ENCODE measurements at regions not wholly inside any gene's neighbourhood (a gene's known extent, or its start where the extent isn't known, plus 50 kb on each side); places are given as distances from the start of the nearest gene placed in this dataset.

DNA sequence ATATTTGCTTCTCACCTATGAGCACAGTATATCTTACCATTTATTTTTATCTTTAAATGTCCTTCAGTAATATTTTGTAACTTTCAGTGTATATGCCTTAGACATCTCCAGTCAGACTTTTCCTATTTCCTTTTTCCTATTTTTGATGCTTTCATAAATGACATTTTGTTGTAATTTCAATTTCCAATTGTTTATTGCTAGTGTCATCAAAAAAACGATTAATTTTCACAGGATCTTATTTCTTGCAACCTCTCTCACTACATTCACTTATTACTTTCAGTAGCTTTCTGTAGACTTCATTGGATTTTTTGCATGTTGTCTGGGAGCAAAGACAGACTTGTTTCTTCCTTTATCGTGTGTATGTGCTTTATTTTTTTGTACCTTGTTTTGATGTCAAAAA, 602.4 kb downstream of the AJAP1 start:
- ATAC-seq (no peak), DNase-seq (ENCODE audit: low spot score) (no peak)
- Mint-ChIP-seq H3K9me3 (peaks cover 42% of the 10 kb centered on the region), H3K27ac (no peak overlapping the region), H3K27me3 (ENCODE audit: insufficient read depth, low read depth, poor library complexity) (no peaks in the 10 kb centered on the region), H3K36me3 (ENCODE audit: low read depth) (peaks cover 7% of the 10 kb centered on the region), H3K4me3 (no peak overlapping the region), H3K4me1 (no peaks in the 10 kb centered on the region)
- no peaks in the 10 kb centered on the region for H3F3A ChIP-seq (replicated peaks; ENCODE audit: low read depth)
- H3K4me1 ChIP-seq (ENCODE audit: insufficient read depth) = no peaks in the 10 kb centered on the region
- no peaks in the 10 kb centered on the region; the same call in 1 of the 2 replicates for H3K36me3 ChIP-seq (ENCODE audit: insufficient read depth)
- no peak for TF ChIP-seq EZH2phosphoT487 (IDR thresholded peaks at IDR 0.05; ENCODE audit: unreplicated experiment)
- no peak for TF ChIP-seq POLR2AphosphoS5 (IDR thresholded peaks at IDR 0.05; ENCODE audit: low read depth)
- TF ChIP-seq ETS1 (IDR thresholded peaks at IDR 0.05) = no peak
- TF ChIP-seq REST (IDR thresholded peaks at IDR 0.05; ENCODE audit: unreplicated experiment) = no peak
- no peak for TF ChIP-seq EZH2 (IDR thresholded peaks at IDR 0.05; ENCODE audit: low read depth, unreplicated experiment)
- TF ChIP-seq CREB1 (CRISPR knock-in tag; IDR thresholded peaks at IDR 0.05; ENCODE audit: low read depth) = no peak
- TF ChIP-seq, protein P1, sequence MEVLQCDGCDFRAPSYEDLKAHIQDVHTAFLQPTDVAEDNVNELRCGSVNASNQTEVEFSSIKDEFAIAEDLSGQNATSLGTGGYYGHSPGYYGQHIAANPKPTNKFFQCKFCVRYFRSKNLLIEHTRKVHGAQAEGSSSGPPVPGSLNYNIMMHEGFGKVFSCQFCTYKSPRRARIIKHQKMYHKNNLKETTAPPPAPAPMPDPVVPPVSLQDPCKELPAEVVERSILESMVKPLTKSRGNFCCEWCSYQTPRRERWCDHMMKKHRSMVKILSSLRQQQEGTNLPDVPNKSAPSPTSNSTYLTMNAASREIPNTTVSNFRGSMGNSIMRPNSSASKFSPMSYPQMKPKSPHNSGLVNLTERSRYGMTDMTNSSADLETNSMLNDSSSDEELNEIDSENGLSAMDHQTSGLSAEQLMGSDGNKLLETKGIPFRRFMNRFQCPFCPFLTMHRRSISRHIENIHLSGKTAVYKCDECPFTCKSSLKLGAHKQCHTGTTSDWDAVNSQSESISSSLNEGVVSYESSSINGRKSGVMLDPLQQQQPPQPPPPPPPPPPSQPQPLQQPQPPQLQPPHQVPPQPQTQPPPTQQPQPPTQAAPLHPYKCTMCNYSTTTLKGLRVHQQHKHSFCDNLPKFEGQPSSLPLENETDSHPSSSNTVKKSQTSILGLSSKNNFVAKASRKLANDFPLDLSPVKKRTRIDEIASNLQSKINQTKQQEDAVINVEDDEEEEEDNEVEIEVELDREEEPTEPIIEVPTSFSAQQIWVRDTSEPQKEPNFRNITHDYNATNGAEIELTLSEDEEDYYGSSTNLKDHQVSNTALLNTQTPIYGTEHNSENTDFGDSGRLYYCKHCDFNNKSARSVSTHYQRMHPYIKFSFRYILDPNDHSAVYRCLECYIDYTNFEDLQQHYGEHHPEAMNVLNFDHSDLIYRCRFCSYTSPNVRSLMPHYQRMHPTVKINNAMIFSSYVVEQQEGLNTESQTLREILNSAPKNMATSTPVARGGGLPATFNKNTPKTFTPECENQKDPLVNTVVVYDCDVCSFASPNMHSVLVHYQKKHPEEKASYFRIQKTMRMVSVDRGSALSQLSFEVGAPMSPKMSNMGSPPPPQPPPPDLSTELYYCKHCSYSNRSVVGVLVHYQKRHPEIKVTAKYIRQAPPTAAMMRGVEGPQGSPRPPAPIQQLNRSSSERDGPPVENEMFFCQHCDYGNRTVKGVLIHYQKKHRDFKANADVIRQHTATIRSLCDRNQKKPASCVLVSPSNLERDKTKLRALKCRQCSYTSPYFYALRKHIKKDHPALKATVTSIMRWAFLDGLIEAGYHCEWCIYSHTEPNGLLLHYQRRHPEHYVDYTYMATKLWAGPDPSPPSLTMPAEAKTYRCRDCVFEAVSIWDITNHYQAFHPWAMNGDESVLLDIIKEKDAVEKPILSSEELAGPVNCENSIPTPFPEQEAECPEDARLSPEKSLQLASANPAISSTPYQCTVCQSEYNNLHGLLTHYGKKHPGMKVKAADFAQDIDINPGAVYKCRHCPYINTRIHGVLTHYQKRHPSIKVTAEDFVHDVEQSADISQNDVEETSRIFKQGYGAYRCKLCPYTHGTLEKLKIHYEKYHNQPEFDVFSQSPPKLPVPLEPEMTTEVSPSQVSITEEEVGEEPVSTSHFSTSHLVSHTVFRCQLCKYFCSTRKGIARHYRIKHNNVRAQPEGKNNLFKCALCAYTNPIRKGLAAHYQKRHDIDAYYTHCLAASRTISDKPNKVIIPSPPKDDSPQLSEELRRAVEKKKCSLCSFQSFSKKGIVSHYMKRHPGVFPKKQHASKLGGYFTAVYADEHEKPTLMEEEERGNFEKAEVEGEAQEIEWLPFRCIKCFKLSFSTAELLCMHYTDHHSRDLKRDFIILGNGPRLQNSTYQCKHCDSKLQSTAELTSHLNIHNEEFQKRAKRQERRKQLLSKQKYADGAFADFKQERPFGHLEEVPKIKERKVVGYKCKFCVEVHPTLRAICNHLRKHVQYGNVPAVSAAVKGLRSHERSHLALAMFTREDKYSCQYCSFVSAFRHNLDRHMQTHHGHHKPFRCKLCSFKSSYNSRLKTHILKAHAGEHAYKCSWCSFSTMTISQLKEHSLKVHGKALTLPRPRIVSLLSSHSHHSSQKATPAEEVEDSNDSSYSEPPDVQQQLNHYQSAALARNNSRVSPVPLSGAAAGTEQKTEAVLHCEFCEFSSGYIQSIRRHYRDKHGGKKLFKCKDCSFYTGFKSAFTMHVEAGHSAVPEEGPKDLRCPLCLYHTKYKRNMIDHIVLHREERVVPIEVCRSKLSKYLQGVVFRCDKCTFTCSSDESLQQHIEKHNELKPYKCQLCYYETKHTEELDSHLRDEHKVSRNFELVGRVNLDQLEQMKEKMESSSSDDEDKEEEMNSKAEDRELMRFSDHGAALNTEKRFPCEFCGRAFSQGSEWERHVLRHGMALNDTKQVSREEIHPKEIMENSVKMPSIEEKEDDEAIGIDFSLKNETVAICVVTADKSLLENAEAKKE (CRISPR knock-in tag; IDR thresholded peaks at IDR 0.05) = no peak
- TF ChIP-seq, protein P2, sequence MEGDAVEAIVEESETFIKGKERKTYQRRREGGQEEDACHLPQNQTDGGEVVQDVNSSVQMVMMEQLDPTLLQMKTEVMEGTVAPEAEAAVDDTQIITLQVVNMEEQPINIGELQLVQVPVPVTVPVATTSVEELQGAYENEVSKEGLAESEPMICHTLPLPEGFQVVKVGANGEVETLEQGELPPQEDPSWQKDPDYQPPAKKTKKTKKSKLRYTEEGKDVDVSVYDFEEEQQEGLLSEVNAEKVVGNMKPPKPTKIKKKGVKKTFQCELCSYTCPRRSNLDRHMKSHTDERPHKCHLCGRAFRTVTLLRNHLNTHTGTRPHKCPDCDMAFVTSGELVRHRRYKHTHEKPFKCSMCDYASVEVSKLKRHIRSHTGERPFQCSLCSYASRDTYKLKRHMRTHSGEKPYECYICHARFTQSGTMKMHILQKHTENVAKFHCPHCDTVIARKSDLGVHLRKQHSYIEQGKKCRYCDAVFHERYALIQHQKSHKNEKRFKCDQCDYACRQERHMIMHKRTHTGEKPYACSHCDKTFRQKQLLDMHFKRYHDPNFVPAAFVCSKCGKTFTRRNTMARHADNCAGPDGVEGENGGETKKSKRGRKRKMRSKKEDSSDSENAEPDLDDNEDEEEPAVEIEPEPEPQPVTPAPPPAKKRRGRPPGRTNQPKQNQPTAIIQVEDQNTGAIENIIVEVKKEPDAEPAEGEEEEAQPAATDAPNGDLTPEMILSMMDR (conservative IDR thresholded peaks at IDR 0.05; ENCODE audit: low read depth in 2 of 2) = no peak
- no peak for TF ChIP-seq ZNF114 (CRISPR knock-in tag; IDR thresholded peaks at IDR 0.05)
- TF ChIP-seq STAT1 (IDR thresholded peaks at IDR 0.05; ENCODE audit: unreplicated experiment) = no peak
- TF ChIP-seq NANOG (IDR thresholded peaks at IDR 0.05; ENCODE audit: borderline replicate concordance) = no peak
- TF ChIP-seq JUNB (IDR thresholded peaks at IDR 0.05; ENCODE audit: unreplicated experiment) = no peak
- no peak for TF ChIP-seq ZNF331 (CRISPR knock-in tag; IDR thresholded peaks at IDR 0.05; ENCODE audit: low read depth)
- no peak overlapping the region for H3K4me3 ChIP-seq
- H3K9me2 ChIP-seq (ENCODE audit: insufficient read depth) = no peaks in the 10 kb centered on the region
- H3K27ac ChIP-seq (ENCODE audit: low read depth) = no peak overlapping the region
- H3K79me2 ChIP-seq (replicated peaks; ENCODE audit: insufficient read depth) = no peaks in the 10 kb centered on the region
- no peak overlapping the region for H2AFZ ChIP-seq
- no peak overlapping the region for H3K4me2 ChIP-seq
- H4K20me1 ChIP-seq (replicated peaks; ENCODE audit: insufficient read depth) = no peaks in the 10 kb centered on the region
- H3K27me3 ChIP-seq (ENCODE audit: insufficient read depth) = no peaks in the 10 kb centered on the region
